Breast epithelium (tissue), 3 donors: ENCODE measurements at regions not wholly inside any gene's neighbourhood (a gene's known extent, or its start where the extent isn't known, plus 50 kb on each side); places are given as distances from the start of the nearest gene placed in this dataset.

Experiments
- POLR2A ChIP-seq: fragments of 450-650 bp; IDR thresholded peaks from one replicate; pipeline ENCODE4 v1.6.1; 2016; ENCODE audit warnings: antibody characterized with exemption, mild to moderate bottlenecking, moderate library complexity
- POLR2AphosphoS5 ChIP-seq, 3 donors: sonication (generic); formaldehyde crosslinking; IDR thresholded peaks; one replicate each; pipeline ENCODE4 v1.6.1; 2017; ENCODE audit warnings: antibody characterized with exemption in 3 of 3
- TF ChIP-seq, protein P1 (sequence below), 3 donors: fragments of 450-650 bp; IDR thresholded peaks; one replicate each; pipeline ENCODE4 v1.5.1; 2016 to 2017; ENCODE audit warnings: antibody characterized with exemption in 3 of 3, mild to moderate bottlenecking in 3 of 3, moderate library complexity in 3 of 3

DNA sequence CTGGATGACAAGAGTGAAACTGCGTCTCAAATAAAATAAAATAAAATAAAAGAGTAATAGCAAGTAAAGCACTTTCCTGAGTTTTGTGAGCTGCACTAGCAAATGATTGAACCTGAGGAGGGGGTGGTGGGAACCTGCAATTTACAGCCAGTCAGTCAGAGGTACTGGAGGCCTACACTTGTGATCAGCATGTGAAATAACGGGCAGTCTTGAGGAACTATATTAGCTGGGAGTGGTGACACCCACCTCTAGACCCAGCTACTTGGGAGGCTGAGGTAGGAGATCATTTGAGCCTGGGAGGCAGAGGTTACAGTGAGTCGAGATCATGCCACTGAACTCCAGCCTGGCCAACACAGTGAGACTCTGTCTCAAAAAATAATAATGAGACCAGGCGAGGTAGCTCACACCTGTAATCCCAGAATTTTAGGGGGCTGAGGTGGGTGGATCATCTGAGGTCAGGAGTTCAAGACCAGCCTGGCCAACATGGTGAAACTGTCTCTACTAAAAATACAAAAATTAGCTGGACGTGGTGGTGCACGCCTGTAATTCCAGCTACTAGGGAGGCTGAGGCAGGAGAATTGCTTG is 537.1 kb upstream of the HTR2C start:
- TF ChIP-seq, protein P1, sequence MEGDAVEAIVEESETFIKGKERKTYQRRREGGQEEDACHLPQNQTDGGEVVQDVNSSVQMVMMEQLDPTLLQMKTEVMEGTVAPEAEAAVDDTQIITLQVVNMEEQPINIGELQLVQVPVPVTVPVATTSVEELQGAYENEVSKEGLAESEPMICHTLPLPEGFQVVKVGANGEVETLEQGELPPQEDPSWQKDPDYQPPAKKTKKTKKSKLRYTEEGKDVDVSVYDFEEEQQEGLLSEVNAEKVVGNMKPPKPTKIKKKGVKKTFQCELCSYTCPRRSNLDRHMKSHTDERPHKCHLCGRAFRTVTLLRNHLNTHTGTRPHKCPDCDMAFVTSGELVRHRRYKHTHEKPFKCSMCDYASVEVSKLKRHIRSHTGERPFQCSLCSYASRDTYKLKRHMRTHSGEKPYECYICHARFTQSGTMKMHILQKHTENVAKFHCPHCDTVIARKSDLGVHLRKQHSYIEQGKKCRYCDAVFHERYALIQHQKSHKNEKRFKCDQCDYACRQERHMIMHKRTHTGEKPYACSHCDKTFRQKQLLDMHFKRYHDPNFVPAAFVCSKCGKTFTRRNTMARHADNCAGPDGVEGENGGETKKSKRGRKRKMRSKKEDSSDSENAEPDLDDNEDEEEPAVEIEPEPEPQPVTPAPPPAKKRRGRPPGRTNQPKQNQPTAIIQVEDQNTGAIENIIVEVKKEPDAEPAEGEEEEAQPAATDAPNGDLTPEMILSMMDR (IDR thresholded peaks at IDR 0.05): no peak
- no peak for TF ChIP-seq POLR2AphosphoS5 (IDR thresholded peaks at IDR 0.05)
- no peak for TF ChIP-seq POLR2A
